NB4 (cell line): ENCODE measurements at regions not wholly inside any gene's neighbourhood (a gene's known extent, or its start where the extent isn't known, plus 50 kb on each side); places are given as distances from the start of the nearest gene placed in this dataset.

Source experiments
- DNase-seq: peaks from one replicate; pipeline ENCODE4 v3.0.0; 2010; ENCODE audit warnings: low read depth
- H3K4me3 ChIP-seq: one replicate; pipeline ENCODE4 v1.5.1; 2011; ENCODE audit warnings: mild to moderate bottlenecking, low read depth, low read length, moderate library complexity
- CTCF ChIP-seq: IDR thresholded peaks from one replicate; pipeline ENCODE4 v1.5.1; 2012; ENCODE audit warnings: low read depth, low read length
- MYC ChIP-seq: IDR thresholded peaks from 2 replicates; pipeline ENCODE4 v1.6.1; 2011; ENCODE audit warnings: low read depth, low read length
- POLR2A ChIP-seq: IDR thresholded peaks from 2 replicates; pipeline ENCODE4 v1.6.1; 2011; ENCODE audit warnings: mild to moderate bottlenecking; ENCODE audit not compliant: insufficient read length; ENCODE audit errors: extremely low read depth
- TF ChIP-seq, protein P1 (sequence below): IDR thresholded peaks from 2 replicates; pipeline ENCODE4 v1.6.1; 2011; ENCODE audit warnings: low read depth, low read length

DNA sequence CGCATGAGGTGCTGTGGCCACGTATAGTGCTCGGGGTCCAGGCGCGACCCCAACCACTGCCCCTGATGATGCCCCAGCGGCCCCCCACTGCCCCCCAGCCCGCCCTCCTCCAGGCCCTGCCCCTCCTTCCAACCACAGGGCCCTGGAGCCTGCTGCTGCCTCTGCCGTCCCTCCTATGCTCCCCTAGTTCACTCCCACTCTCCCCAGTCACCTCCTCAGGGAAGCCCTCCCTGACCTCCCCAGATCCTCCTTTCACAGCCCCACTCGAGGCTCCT, 93.8 kb downstream of the UNCX start:
- TF ChIP-seq, protein P1, sequence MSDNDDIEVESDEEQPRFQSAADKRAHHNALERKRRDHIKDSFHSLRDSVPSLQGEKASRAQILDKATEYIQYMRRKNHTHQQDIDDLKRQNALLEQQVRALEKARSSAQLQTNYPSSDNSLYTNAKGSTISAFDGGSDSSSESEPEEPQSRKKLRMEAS: no peak
- TF ChIP-seq MYC (no peak), POLR2A (no peak), CTCF (no peak)
- no peak for DNase-seq
- H3K4me3 ChIP-seq: no peak overlapping the region

DNA sequence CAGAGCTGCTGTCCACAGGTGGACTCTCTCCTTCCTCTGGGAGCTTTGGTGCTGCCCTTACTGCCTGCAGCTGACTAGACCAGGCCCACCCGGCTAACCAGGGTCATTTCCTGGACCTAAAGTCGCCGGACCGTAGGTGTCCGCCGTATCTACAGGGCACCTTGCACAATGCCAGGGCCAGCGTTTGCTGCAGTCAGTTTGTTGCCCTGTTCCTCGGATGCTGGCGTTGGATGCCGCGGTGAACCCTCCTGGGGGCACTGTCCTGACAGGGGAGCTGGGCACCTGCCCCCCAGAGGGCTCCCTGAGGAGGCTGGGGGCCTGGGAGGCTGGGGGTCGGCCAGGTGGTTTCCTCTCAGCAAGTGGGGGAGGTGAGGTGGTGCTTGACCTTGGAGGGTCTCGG, 96.6 kb downstream of the UNCX start:
- no peak for TF ChIP-seq POLR2A
- no peak for TF ChIP-seq MYC
- TF ChIP-seq CTCF: no peak
- TF ChIP-seq, protein P1: no peak
- no peak overlapping the region for H3K4me3 ChIP-seq
- no peak for DNase-seq

DNA sequence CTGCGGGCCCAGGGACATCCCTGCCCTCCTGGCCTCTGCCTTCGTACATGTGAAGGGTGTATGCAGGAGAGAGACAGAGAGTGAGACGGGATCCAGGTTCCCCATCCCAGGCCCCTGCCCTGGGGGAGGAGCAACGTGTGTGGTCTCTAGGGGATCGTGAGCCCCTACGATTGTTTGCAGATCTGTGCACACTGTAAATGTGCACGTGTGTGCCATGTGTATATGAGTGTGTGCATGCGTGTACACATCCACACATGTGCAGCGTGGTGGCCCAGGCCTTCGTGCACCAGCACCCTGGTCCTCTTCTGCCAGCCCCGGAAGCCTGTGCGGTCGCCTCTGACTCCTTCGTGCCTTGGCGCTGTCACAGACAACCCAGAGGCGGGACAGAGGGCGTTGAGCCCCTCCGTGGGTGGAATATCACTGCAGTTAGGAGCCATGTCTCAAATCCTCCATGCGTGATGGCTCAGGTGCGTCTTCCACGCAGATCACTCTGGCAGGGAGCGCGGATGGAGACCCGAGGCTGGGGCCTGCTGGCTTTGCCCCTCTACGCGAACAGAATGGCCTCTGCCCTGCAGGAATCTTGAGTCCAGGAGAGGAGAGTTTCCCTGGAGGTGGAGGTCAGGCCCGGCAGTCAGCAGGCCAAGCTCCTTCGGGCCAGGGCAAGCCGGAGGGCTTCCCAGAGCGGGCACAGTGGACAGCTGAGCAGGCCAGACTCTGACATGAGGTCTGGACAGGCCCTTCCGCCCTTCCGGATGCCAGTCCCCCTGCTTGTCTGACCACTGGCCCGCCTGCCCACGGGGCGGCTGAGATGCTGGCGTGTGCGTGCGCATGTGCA, 97.5 kb downstream of the UNCX start:
- no peak overlapping the region for H3K4me3 ChIP-seq
- TF ChIP-seq POLR2A (no peak), CTCF (no peak), MYC (no peak)
- TF ChIP-seq, protein P1: no peak
- DNase-seq: no peak

GRCh38 chr7:1330801-1331425, 98.2 kb downstream of the UNCX start:
- no peak overlapping the region for H3K4me3 ChIP-seq
- DNase-seq: no peak
- no peak for TF ChIP-seq CTCF
- TF ChIP-seq, protein P1: no peak
- no peak for TF ChIP-seq POLR2A
- TF ChIP-seq MYC: no peak

GRCh38 chr7:1331561-1332467, 99.1 kb downstream of the UNCX start:
- H3K4me3 ChIP-seq: no peak overlapping the region
- DNase-seq: peak; percentile 57
- TF ChIP-seq POLR2A: no peak
- TF ChIP-seq CTCF: no peak
- TF ChIP-seq, protein P1: no peak
- no peak for TF ChIP-seq MYC
